ENCODE measurements at regions not wholly inside any gene's neighbourhood (a gene's known extent, or its start where the extent isn't known, plus 50 kb on each side); places are given as distances from the start of the nearest gene placed in this dataset.

DNA sequence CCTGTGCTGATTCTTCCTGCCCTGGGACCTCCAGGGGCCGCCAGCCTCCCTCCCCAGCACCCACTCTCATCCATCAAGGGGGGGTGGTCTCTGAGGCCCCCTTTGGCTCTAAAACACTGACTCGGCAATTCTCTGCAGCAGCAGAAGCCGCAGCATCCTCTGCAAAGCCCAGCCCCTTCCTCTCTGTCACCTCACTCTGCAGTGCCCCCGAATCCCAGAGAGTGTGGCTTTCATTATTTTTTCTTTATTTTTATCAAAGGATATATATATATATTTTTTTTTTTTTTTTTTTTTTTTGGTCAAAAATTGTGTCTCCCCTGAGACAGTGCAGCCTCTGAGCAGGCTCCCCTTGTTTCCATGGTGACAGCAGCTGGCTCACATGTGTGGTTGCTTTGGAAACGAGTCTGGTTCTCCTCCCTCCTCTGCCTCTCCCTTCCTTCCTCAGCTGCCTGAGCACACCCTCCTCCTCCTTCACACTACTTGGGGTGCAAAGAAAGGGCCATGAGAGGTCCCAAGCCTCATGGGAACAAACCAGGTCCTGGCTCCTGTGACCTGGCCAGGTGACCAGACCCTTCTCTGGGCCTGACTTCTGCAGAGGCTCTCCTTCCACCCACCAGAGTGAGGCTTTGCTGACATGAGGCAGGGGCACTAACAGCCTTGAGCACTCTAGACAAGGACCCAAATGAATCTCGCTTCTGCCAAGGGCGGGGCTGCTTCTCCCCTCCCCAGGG, 100.5 kb downstream of the LRRC74A start:
- DNase-seq (ENCODE audit: low read depth in 2 of 2), result no peak

DNA sequence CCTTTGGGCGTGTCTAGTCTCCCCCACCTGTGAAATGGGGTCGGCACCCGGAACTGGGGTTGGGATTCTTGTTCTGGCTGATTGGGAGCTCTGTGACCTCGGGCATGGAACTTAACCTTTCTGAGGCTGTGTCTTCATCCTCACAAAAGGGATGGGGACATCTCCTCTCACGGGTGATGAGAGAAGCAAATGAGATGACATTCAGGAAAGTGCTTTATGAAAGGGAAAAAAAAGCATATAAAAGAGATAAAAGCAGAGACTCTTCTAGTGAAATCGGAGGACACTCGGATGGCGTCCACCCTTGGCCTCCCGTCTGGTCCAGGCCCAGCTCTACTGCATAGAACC, 98.9 kb downstream of the LRRC74A start:
- DNase-seq (ENCODE audit: low read depth in 2 of 2), result no peak

DNA sequence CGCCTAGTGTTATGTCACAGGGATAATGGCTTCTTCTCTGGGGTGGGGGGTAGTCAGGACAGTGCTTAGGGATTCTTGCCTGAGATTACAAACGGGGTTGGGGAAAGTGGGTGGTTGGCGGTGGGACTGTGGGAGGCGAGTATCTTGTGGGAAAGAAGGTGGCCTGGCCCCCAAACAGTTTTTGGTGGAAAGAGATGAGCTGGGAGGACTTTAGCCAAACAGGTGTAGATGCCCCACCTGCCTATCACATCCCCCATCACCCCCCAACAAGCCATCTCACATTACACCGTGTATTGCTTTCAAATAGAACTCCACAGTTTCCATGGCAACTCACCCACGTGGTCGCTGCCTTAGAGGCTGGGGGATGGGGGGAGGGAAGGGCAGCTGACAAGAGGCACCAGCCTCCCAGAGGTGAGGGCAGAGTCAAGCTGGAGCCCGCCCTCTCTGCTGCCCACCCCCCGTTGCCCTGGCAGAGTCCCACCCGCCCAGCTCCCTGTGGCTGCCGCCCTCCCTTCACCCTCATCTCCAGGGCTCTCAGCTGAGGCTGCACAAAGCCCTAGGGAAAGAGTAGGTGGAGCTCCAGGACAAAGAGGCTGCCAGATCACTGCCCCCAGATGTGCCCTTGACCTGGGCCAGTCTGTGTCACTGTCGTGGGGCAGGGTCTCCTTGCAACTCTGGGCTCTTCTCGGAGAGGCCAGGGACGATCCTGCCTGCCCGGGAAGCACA, 98.3 kb downstream of the LRRC74A start:
- DNase-seq (ENCODE audit: low read depth in 2 of 2), result no peak

DNA sequence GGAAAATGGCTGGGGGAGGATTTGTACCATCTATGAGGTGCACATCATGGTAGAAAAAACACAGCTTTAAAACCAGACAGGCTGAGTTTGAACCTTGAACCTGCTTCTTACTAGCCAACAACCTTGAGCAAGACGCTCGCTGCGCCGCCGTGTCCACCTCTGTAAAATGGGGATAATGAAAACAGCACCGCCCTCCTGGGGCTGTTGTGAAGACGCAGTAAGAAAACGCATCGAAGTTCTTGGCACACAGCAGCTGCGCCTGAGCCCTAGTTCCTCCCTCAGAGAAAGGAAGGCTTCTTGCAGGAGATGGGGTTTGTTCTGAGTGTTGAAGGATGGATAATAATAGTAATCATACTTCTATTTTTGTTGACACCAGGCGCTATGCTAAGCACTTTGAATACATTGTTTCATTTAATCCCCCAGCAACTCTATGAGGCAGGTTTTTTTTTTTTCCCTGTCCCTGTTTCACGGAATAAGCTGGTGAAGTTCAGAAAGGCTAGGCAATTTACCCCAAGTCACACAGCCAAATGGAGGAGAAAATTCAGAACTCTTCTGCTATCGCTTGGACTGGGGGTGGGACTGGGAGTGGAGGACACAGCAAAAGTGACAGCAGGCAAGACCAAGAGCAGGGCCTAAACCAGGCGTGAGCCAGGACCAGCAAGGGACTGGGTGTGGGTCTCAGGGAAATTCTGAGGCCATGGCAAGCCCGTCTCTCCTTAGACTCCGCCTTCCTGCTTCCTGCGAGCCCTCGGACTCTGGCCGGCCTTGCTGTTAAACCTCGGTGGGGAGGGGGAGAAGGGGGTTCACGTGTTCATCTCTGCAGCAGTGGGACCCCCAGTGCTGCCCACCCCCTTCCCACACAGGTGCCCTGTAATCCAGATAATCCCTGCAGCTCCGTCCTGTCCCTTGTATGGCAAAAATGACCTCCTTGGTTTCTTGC, 97.5 kb downstream of the LRRC74A start:
- DNase-seq (ENCODE audit: low read depth in 2 of 2), result no peak

DNA sequence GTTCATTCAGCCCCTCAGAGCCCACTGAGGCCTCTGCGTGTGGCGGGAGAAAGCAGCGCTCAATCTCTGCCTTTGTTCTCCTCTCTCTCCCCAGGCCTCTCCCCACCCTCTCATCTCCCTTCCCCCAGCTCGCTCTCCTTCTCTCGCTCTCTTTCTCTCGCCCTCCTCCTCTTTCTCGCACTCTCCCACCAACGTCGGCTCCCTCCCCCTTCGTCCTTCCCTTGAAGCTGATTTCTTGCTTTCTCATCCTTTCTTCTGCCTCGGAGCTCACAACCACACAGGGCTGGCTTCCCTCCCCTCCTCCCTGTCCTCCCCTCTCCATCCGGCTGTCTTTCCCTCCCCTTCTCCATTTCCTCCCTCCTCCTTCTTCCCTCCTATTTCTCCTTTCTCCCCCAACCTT, 96.4 kb downstream of the LRRC74A start:
- DNase-seq (ENCODE audit: low read depth in 2 of 2), result no peak

DNA sequence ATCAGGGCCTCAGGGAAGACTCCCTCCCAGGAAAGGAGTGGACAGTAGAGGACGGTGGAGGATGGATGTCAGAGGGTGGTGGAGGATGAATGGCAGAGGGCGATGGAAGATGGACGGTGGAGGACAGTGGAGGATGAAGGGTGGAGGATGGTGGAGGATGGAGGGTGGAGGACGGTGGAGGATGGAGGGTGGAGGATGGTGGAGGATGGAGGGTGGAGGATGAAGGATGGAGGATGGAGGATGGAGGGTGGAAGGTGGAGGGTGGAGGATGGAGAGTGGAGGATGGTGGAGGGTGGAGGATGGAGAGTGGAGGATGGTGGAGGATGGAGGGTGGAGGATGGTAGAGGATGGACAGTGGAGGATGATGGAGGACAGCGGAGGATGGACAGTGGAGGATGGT, 95.9 kb downstream of the LRRC74A start:
- DNase-seq (ENCODE audit: low read depth in 2 of 2), result no peak

DNA sequence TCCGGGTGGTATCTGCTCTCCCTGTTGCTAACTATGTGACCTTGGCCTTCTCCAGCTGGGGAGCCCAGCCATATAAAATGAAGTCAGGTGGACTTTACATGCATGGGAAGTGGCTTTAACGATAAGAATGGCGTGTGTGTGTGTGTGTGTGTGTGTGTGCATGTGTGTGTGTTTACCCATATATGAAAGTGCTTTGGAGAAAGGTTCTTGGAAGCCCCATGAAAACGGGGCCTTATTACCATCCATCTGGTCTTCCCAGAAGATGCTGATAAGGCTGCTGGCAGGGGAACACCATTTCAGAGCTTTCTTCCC, 94.8 kb downstream of the LRRC74A start:
- no peak for DNase-seq (ENCODE audit: low read depth in 2 of 2)

DNA sequence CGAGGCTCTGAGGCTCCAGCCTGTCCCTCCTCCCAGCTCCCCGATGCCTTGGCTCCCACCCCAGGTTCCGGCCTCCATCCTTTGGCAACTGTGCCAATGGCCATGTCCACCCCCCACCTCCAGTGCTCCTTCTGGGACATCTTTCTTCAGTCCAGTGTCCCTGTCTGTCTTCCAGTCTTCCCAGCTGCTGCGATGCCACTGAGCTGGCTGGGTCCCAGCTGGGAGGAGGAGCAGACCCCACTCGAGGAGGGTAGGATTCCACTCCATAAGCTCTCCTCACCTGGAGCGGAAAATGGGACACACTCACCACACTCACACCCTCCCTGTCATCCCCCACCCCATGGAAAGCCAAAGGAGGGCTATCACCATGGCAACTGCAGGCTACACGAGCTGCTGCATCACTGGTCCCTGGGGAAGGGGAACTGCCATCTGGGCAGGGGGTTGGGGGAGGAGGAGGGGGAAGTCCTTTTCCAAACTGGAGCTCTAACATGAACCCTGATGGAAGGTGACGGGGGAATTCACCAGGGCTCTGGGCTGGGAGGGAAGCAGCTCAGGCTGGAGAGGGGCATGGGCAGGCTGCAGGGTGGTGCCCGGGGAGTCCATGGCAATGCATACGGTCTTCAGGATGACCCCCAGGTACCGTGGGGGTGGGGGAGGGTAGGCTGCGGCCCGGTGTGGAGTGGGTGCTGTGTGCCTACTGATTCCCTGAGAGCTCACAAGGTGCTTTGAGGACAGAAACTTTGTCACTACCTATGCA, 94.3 kb downstream of the LRRC74A start:
- no peak for DNase-seq (ENCODE audit: low read depth in 2 of 2)

DNA sequence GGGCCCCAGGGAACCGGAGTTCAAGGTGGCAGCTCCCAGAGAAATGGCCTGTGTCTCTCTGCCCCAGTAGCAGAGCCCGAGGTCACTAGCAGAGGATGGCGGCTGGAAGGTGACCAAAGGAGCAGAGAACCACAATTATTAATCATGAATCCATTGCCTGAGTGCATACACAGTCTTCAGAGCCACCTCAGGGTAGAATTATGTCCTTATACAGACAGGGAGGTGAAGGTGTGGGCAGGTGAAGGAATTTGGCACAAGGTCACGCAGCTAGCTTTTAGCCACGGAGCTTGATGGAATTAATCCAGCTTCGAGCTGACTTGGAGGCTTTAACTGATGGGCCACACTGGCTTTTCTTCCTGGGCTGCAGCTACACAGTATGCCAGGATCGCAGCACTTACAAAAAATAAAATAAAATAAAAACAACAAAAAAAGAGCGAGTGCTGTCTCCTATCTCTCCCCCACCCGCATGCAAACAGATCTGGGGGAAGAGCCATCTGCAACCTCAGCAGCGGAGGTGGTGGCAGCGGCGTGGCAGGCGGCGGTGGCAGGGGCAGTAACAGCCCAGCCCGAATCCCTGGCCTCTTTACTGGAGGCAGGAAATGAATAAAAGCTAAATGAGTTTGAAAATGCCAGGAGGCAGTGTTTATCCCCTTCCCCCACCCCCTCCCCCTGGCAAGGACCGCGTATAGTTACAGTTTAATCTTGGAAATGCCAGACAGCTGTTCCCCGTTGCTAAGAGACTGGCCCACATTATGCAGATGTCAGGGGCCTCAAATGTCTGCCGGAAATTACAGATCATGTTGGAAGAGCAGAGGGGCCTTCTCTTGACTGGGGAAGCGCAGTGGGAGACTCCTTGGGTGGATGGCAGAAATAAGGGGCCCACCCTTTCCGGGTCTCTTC, 93.5 kb downstream of the LRRC74A start:
- no peak for DNase-seq (ENCODE audit: low read depth in 2 of 2)

Data from stimulated activated CD4-positive, alpha-beta T cell treated with anti-CD3 and anti-CD28 coated beads, Interleukin-4, amount 100 ng/mL, for 48 hours (primary cell).